IPS DF 6.9 (cell line): ENCODE measurements at regions not wholly inside any gene's neighbourhood (a gene's known extent, or its start where the extent isn't known, plus 50 kb on each side); places are given as distances from the start of the nearest gene placed in this dataset.

Experiments
- DNase-seq: peaks from one replicate; pipeline ENCODE4 v3.0.0-alpha.2; 2013; ENCODE audit warnings: low read depth, low spot score
- H3K27ac ChIP-seq: one replicate; pipeline ENCODE4 v1.5.1; 2013; ENCODE audit warnings: low read length, control low read depth
- H3K27me3 ChIP-seq: 2 replicates; pipeline ENCODE4 v1.6.1; 2013; ENCODE audit warnings: mild to moderate bottlenecking, low read length; ENCODE audit not compliant: control insufficient read depth, insufficient read depth
- H3K36me3 ChIP-seq: 2 replicates; pipeline ENCODE4 v1.6.1; 2013; ENCODE audit warnings: low read length; ENCODE audit not compliant: control insufficient read depth, insufficient read depth
- H3K4me1 ChIP-seq: 2 replicates; pipeline ENCODE4 v1.6.1; 2013; ENCODE audit warnings: low read length; ENCODE audit not compliant: control insufficient read depth, insufficient read depth
- H3K4me3 ChIP-seq: 2 replicates; pipeline ENCODE4 v1.5.1; 2013; ENCODE audit warnings: mild to moderate bottlenecking, low read length
- H3K9me3 ChIP-seq: 2 replicates; pipeline ENCODE4 v1.6.1; 2013; ENCODE audit warnings: low read length, inconsistent platforms; ENCODE audit not compliant: control insufficient read depth, insufficient read depth
- WGBS: extraction: QIAGEN DNeasy Blood & Tissue Kit; methylation state at CpG from one replicate; pipeline ENCODE4 v1.1.7; 2013; ENCODE audit warnings: mixed read lengths, missing lambda C conversion rate; ENCODE audit not compliant: insufficient read length, insufficient coverage; 5-methylcytosine and 5-hydroxymethylcytosine counted together

DNA sequence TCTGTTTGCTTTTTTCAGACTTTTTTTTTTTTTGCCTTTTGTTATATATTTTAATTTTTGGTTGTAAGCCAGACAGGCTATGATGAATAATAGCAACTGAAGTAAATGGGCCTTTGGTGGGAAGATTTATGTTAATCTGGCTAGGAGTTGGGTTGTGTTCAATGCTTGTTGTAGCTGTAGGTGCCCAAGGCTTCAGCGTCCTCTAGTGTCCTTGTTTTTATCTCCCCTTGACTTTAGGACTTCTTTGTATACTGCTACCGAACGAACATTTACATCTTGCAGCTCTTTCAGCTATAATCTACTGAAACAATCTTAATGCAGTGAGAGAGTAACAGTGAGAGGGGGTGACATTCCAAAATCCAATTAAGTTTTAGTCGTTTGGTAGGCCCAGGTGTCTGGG, 848.4 kb upstream of the FBXO33 start:
- Histone ChIP-seq H3K9me3 (no peaks in the 10 kb centered on the region), H3K4me1 (no peaks in the 10 kb centered on the region), H3K4me3 (no peak overlapping the region), H3K36me3 (no peaks in the 10 kb centered on the region), H3K27ac (no peak overlapping the region), H3K27me3 (no peaks in the 10 kb centered on the region)
- no peak for DNase-seq
- WGBS: no CpG with 5 or more reads among the region's 4 CpGs

DNA sequence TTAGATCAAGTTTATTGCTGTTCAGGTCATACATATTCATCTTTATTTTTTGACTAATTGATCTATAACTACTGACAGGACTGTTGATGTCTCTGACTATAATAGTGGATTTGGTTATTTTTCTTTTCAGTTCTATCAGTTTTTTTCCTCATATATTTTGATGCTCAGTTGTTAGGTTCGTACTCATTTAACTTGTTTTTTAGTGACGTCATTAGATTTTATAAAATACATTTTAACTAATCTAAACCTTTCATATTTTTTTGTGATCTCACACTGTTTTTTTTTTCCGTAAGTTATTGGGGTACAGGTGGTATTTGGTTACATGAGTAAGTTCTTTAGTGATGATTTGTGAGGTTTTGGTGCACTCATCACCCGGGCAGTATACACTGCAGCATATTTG, 841.2 kb upstream of the FBXO33 start:
- Histone ChIP-seq H3K36me3 (no peaks in the 10 kb centered on the region), H3K4me3 (no peak overlapping the region), H3K27me3 (no peaks in the 10 kb centered on the region), H3K27ac (no peak overlapping the region), H3K4me1 (no peaks in the 10 kb centered on the region), H3K9me3 (no peaks in the 10 kb centered on the region)
- DNase-seq: no peak
- no CpG with 5 or more reads among the region's 4 CpGs for WGBS

DNA sequence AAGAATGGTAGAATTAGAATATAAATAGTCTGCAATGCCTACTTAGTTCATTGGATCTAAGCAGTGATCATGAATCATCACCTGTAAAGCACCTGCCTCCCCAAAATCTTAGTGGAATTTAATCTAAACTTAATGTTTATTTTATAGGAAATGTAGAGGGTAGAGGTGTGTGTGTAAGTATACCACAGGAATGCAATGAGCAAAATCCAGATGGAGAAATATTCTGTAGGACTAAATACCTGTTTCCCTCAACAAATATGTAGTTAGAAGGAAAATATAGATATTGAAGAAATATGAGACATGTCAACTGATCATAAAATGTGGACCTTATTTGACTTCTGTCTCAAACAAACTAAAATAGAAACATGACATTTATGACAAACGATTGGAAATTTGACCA, 839.2 kb upstream of the FBXO33 start:
- DNase-seq: no peak
- WGBS: no CpG with 5 or more reads among the region's 1 CpG
- Histone ChIP-seq H3K4me3 (no peak overlapping the region), H3K4me1 (no peaks in the 10 kb centered on the region), H3K36me3 (no peaks in the 10 kb centered on the region), H3K27me3 (no peaks in the 10 kb centered on the region), H3K27ac (no peak overlapping the region), H3K9me3 (no peaks in the 10 kb centered on the region)

DNA sequence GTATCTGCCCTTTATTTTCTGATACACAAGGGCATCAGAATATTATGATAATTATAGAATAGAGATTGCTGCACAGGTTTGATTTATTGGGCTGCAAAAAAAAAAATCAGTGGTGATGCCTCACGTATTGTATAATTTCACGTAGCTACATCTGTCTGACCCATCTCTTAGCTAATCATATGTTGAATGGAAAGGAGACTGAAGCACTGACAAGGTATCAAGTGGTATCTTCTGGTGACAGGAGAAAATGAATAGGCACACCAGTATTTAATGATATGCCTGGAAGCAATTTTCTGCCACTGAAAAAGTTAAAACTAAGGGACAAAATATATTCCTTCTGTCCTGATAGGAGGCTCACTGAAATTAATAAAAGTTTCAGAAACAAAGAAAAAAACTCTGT, 837.2 kb upstream of the FBXO33 start:
- no peak for DNase-seq
- no CpG with 5 or more reads among the region's 2 CpGs for WGBS
- Histone ChIP-seq H3K9me3 (no peaks in the 10 kb centered on the region), H3K36me3 (no peaks in the 10 kb centered on the region), H3K27me3 (no peaks in the 10 kb centered on the region), H3K4me1 (no peaks in the 10 kb centered on the region), H3K4me3 (no peak overlapping the region), H3K27ac (no peak overlapping the region)

DNA sequence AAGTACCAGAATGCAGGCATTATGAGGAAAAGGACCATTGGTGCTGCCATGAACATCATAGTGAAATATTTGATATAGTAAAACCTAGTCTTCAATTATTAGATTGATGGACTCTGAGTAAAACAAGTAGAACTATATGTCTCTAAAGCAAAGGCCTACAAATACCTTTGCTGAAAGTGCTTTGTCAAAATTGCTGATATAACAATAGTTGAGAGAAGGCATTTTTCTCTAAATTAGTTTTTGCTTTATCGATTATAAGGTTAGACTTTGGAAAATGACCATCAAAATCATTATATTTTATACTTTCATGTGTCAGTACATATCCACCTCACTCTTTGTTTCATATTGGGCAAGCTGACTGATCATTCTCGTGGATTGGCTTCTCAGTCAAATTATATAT, 836.0 kb upstream of the FBXO33 start:
- H3K27me3 ChIP-seq: no peaks in the 10 kb centered on the region
- no CpG with 5 or more reads among the region's 2 CpGs for WGBS
- no peaks in the 10 kb centered on the region for H3K36me3 ChIP-seq
- H3K27ac ChIP-seq: no peak overlapping the region
- no peak for DNase-seq
- no peak overlapping the region for H3K4me3 ChIP-seq
- no peaks in the 10 kb centered on the region for H3K9me3 ChIP-seq
- H3K4me1 ChIP-seq: no peaks in the 10 kb centered on the region

DNA sequence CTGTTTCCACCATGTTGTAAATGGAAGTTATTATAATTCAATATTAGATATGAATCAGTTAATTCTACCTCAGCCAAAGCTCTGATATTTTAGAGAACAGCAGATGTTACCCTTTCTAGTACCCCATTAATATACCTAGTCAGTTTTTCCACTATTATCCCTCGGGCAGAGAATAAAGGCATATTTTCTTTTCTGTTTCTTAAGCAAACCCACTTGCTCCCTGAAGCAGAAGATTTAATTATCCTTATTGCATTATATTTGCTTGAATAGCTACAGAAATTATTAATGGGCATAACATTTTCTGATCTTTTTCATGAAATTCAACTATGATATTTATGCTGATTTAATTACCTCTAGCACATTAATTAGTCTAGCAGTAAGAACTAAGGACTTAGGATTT, 832.9 kb upstream of the FBXO33 start:
- H3K9me3 ChIP-seq: no peaks in the 10 kb centered on the region

DNA sequence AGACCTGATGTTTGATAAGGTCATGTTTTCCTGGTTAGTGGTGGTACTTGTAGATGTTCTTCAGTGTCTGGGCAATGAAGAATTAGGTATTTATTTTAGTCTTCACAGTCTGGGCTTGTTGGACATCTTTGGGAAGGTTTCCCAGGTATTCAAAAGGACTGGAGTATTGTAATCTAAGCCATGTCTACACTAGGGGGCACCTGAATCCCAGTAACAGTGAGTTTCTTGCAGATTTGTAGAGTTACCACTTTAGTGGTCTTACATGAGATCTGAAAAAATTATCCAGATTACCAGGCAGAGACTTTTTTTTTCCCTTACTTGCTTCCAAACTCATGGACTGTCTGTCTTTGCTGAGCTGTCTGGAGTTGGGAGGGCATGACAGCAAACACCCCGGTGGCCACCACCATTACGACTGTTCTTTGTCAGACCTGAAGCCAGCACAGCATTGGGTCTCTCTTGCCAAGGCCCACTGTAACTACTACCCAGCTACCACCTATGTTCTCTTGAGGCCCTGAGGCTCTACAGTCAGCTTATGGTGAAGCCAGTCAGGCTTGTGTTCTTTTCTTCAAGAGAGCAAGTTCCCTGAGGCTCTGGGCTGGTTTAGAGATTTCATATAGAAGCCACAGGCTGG, 820.7 kb upstream of the FBXO33 start:
- no peaks in the 10 kb centered on the region for H3K4me1 ChIP-seq
- no peak overlapping the region for H3K27ac ChIP-seq
- H3K27me3 ChIP-seq: no peaks in the 10 kb centered on the region
- H3K4me3 ChIP-seq: no peak overlapping the region
- DNase-seq: peak; percentile 35
- H3K9me3 ChIP-seq: no peaks in the 10 kb centered on the region
- no peaks in the 10 kb centered on the region for H3K36me3 ChIP-seq
- no CpG with 5 or more reads among the region's 2 CpGs for WGBS

More for the DNA sequence above, 832.9 kb upstream of the FBXO33 start:
- Histone ChIP-seq H3K27ac (no peak overlapping the region), H3K27me3 (no peaks in the 10 kb centered on the region), H3K4me3 (no peak overlapping the region), H3K4me1 (no peaks in the 10 kb centered on the region), H3K36me3 (no peaks in the 10 kb centered on the region)
- no CpG with 5 or more reads among the region's 1 CpG for WGBS
- no peak for DNase-seq

DNA sequence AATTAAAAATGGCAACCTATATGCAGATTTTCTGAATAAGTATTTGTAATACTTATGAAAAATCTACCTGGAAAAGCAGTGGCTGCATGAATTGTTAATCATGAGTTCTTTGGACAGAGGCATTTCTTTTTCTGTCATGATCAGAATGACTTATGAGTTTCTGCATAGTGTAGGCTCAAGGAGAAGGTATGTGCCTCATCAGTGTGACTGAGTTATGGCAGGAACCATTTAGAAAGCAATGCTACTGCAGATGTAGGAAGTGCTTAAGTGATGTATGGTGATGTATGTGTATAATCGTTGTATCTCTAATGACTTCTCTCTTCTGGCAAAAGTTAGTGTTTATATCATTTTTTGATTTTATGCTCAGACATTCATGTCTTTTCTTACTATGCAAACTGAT, 816.4 kb upstream of the FBXO33 start:
- DNase-seq: no peak
- H3K9me3 ChIP-seq: no peaks in the 10 kb centered on the region
- no peaks in the 10 kb centered on the region for H3K4me1 ChIP-seq
- no peak overlapping the region for H3K4me3 ChIP-seq
- no peaks in the 10 kb centered on the region for H3K27me3 ChIP-seq
- H3K36me3 ChIP-seq: no peaks in the 10 kb centered on the region
- H3K27ac ChIP-seq: no peak overlapping the region
- WGBS: no CpG with 5 or more reads among the region's 1 CpG

DNA sequence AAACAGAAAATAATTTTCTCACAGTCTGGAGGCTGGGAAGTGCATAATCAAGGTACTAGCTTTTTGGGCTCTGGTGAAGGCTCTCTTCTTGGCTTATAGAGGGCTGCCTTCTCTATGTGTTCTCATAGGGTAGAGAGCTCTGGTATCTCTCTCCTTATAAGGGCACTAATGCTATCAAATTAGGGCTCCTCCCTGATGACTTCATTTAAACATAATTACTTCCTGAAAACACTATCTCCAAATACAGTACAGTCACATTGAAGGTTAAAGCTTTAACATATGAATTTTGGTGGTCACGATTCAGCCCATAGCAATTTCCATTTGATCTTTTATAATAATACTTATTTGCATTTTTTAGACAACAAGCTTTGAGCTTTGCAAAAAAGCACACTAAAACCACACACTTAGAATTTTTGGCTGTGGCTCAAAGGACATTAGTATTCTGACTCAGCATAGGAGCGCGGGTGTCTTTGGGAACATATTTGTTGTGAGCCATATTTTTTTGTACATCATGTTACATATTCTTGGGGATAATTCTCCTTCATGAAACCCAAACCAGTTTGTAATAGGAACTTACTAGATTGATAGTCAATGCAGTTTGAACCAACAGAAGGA, 808.1 kb upstream of the FBXO33 start:
- H3K9me3 ChIP-seq: no peaks in the 10 kb centered on the region
- H3K27ac ChIP-seq: no peak overlapping the region
- H3K36me3 ChIP-seq: no peaks in the 10 kb centered on the region
- H3K4me3 ChIP-seq: no peak overlapping the region
- WGBS: no CpG with 5 or more reads among the region's 3 CpGs
- DNase-seq: no peak
- H3K27me3 ChIP-seq: no peaks in the 10 kb centered on the region
- H3K4me1 ChIP-seq: no peaks in the 10 kb centered on the region

DNA sequence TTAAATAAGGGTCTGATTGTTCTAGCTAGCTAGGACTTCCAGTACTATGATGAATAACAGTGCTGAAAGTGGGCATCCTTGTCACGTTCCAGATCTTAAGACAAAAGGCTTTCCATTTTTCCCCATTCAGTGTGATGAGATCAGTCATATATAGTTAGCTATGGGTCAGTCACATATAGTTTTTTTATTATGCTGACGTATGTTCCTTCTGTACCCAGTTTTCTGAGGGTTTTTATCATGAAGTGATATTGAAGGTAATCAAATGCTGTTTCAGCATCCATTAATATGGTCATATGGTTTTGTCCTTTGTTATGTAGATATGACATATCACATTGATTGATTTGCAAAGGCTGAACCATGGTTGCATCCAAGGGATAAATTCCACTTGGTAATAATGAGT, 800.1 kb upstream of the FBXO33 start:
- Histone ChIP-seq H3K4me1 (no peaks in the 10 kb centered on the region), H3K27me3 (no peaks in the 10 kb centered on the region), H3K27ac (no peak overlapping the region), H3K9me3 (no peaks in the 10 kb centered on the region), H3K4me3 (no peak overlapping the region), H3K36me3 (no peaks in the 10 kb centered on the region)
- no peak for DNase-seq
- no CpG with 5 or more reads among the region's 2 CpGs for WGBS

DNA sequence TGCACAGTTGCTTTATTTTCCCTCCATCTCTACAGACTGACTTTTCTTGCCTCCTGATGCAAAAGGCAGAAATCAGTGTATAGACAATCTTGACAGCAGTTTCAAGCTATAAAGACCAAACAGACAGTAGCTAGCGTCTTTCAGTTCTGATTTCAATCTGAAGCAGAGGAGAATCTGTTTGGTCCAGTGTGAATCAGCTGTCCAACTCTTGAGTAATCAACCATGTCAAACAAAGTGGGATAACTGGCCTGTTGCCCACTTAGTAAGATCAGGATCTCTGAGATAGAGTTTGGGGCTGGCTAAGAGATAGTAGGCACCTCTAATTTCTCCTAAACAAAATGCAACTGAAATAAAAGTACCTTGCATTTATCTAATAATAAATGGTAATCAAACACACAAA, 797.4 kb upstream of the FBXO33 start:
- H3K4me3 ChIP-seq: no peak overlapping the region
- no peaks in the 10 kb centered on the region for H3K27me3 ChIP-seq
- H3K36me3 ChIP-seq: no peaks in the 10 kb centered on the region
- no CpG with 5 or more reads among the region's 1 CpG for WGBS
- no peaks in the 10 kb centered on the region for H3K9me3 ChIP-seq
- DNase-seq: no peak
- no peaks in the 10 kb centered on the region for H3K4me1 ChIP-seq
- no peak overlapping the region for H3K27ac ChIP-seq
